ENCODE measurements at regions not wholly inside any gene's neighbourhood (a gene's known extent, or its start where the extent isn't known, plus 50 kb on each side); places are given as distances from the start of the nearest gene placed in this dataset.

DNA sequence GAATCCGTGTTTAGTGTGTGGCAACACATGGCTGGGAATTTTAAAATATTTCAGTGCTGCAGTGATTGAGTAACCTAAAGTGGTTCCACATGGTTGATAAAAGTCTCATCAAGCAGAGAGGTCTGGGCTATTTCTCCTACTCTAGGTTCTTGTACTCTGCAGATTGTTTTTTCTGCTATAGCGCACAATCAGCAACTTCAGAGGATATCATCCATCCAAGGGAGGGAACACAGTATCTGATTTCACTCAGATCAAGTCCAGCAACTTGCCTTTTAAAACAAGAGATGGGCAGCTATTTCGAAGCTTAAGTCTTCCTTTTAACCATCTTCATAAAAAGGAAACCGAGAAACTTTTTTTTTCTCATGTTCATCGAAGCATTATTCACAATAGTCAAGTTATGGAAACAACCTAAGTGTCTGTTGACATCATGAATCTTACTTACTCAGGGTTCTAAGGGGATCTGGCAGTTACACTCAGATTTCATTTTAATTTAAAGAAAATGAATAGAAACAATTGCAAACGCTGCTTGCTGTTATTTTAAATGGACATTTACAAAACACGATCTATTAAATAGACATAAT lies 172.7 kb upstream of the TRIB2 start:
- ATAC-seq: peak in 1 of 2 donors; percentile 29

GRCh38 chr2:12547566-12548170 lies 169.1 kb upstream of the TRIB2 start:
- no peak overlapping the region for H3K4me3 ChIP-seq (ENCODE audit: low read length)
- H3K27me3 ChIP-seq (ENCODE audit: control insufficient read depth, insufficient read depth): no peaks in the 10 kb centered on the region
- H3K9me3 ChIP-seq (ENCODE audit: control insufficient read depth, low read length): no peaks in the 10 kb centered on the region
- ATAC-seq (no peak), DNase-seq (no peak)
- intact Hi-C loops (cut with DNase I): loop anchor here in 1 of 4 donors (10.0 kb wide), 1 partner anchor 167 kb away; the partner anchor contains the start of gene TRIB2
- no peaks in the 10 kb centered on the region for H3K4me1 ChIP-seq (ENCODE audit: control insufficient read depth, insufficient read depth, low read length)
- no peak overlapping the region for H3K27ac ChIP-seq (ENCODE audit: low read length)
- WGBS: 84% methylated on average over 2 of the region's 2 CpGs

More for the DNA sequence above, 172.7 kb upstream of the TRIB2 start:
- no peak for DNase-seq
- 83% methylated on average over 7 of the region's 7 CpGs for WGBS
- Histone ChIP-seq H3K9me3 (ENCODE audit: control insufficient read depth, low read length) (no peaks in the 10 kb centered on the region), H3K4me1 (ENCODE audit: control insufficient read depth, insufficient read depth, low read length) (peaks cover 1% of the 10 kb centered on the region), H3K4me3 (ENCODE audit: low read length) (no peak overlapping the region), H3K27me3 (ENCODE audit: control insufficient read depth, insufficient read depth) (no peaks in the 10 kb centered on the region), H3K27ac (ENCODE audit: low read length) (no peak overlapping the region)
- intact Hi-C loops (cut with DNase I): loop anchor here in 1 of 4 donors (10.0 kb wide), 1 partner anchor 171 kb away; the partner anchor contains the start of gene TRIB2

DNA sequence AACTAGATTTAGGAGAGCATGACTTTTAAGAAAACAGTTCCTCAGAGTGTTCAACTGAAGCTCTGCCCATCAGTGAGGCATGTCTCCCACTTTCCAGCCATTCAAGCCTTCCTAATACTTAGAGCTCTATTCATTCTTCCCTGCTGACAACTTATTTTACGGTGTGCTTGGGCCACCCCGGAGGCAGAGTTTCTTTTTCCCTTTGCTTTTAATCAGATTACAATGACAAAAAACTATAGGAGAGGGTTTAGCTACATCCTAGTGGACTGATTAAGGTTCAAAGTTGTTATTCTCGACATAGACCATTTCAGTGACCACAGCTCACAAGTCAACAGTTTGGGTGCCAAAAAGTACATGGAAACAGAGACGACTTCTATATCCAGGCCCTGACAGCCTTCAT lies 167.8 kb upstream of the TRIB2 start:
- H3K4me3 ChIP-seq (ENCODE audit: low read length): no peak overlapping the region
- no peaks in the 10 kb centered on the region for H3K27me3 ChIP-seq (ENCODE audit: control insufficient read depth, insufficient read depth)
- no peaks in the 10 kb centered on the region for H3K9me3 ChIP-seq (ENCODE audit: control insufficient read depth, low read length)
- WGBS: 75% methylated on average over 4 of the region's 4 CpGs
- no peak for DNase-seq
- ATAC-seq: no peak
- intact Hi-C loops (cut with DNase I): loop anchor here in 1 of 4 donors (10.0 kb wide), 1 partner anchor 166 kb away; the partner anchor contains the start of gene TRIB2
- H3K27ac ChIP-seq (ENCODE audit: low read length): no peak overlapping the region
- no peaks in the 10 kb centered on the region for H3K4me1 ChIP-seq (ENCODE audit: control insufficient read depth, insufficient read depth, low read length)

DNA sequence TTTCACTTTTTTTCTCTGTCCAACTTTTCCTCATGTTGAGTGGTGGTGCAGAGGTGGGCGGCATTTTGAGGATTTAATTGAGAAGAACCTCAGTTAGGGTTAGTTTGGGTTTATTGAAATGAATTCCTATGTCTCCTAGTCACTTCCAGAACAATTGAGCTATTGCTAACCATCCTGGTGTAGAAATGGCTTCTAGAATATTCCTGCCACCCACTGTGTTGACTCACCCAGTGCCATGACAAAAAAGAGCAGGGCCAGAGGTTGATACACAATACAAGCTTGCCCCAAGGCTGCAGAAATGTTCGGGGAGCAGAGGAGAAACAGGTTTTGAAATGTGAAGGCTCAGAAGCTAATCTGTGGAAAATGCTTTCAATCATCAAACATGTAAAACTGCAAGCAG lies 167.1 kb upstream of the TRIB2 start:
- no peak overlapping the region for H3K27ac ChIP-seq (ENCODE audit: low read length)
- ATAC-seq: no peak

GRCh38 chr2:12552092-12552491 lies 164.6 kb upstream of the TRIB2 start:
- no peak for ATAC-seq

More for the DNA sequence above, 167.1 kb upstream of the TRIB2 start:
- H3K27me3 ChIP-seq (ENCODE audit: control insufficient read depth, insufficient read depth): no peaks in the 10 kb centered on the region
- DNase-seq: no peak
- intact Hi-C loops (cut with DNase I): loop anchor here in 1 of 4 donors (10.0 kb wide), 1 partner anchor 165 kb away; the partner anchor contains the start of gene TRIB2
- H3K4me3 ChIP-seq (ENCODE audit: low read length): no peak overlapping the region
- 85% methylated on average over 2 of the region's 2 CpGs for WGBS
- no peaks in the 10 kb centered on the region for H3K9me3 ChIP-seq (ENCODE audit: control insufficient read depth, low read length)
- no peaks in the 10 kb centered on the region for H3K4me1 ChIP-seq (ENCODE audit: control insufficient read depth, insufficient read depth, low read length)

DNA sequence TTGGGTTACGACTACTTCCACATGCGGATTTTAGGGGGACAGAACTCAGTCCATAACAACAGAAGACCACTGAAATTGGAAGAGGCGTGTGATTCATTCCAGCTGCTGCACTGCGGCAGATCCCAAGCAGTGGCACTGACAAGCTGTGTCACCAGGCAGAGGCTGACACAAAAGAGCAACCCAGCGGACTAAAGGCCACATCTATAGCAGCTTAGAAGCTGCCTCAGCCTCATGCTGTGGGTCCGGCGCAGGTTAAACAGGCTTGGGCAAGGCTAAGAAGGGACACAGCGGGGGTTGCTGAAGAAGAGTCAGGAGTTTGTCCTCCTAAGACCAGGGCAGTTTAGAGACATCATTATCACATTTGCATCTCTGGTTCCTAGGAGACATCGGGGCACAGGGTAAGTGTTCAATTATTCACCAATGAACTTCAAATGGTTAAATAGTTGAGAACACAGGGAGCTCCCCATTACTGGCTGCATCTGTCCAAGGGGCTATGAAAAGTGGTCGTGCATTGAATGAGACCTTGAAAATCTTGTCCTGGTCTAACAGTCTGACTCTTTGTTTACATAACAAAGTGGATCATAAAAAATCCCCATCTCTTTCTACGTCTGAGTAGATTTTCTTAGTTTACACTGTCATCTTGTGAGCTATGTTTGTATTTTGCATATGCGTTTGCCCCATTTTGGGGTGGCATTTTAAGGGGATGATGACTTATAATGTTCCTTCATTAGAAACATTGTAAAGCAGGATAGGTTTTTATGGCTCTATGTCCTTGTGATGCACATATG lies 162.3 kb upstream of the TRIB2 start:
- Histone ChIP-seq H3K4me3 (ENCODE audit: low read length) (no peak overlapping the region), H3K9me3 (ENCODE audit: control insufficient read depth, low read length) (no peaks in the 10 kb centered on the region), H3K27ac (ENCODE audit: low read length) (no peak overlapping the region), H3K27me3 (ENCODE audit: control insufficient read depth, insufficient read depth) (no peaks in the 10 kb centered on the region), H3K4me1 (ENCODE audit: control insufficient read depth, insufficient read depth, low read length) (peaks cover 2% of the 10 kb centered on the region)
- 89% methylated on average over 12 of the region's 12 CpGs for WGBS
- ATAC-seq (no peak), DNase-seq (no peak)
- intact Hi-C loops (cut with DNase I): no loop called here

More at GRCh38 chr2:12552092-12552491, 164.6 kb upstream of the TRIB2 start:
- H3K4me1 ChIP-seq (ENCODE audit: control insufficient read depth, insufficient read depth, low read length): peaks cover 2% of the 10 kb centered on the region
- no peak overlapping the region for H3K27ac ChIP-seq (ENCODE audit: low read length)
- DNase-seq: no peak
- 92% methylated on average over 7 of the region's 7 CpGs for WGBS
- H3K4me3 ChIP-seq (ENCODE audit: low read length): no peak overlapping the region
- H3K9me3 ChIP-seq (ENCODE audit: control insufficient read depth, low read length): no peaks in the 10 kb centered on the region
- no peaks in the 10 kb centered on the region for H3K27me3 ChIP-seq (ENCODE audit: control insufficient read depth, insufficient read depth)
- intact Hi-C loops (cut with DNase I): no loop called here

- 48% methylated on average over 2 of the region's 2 CpGs for WGBS
- H3K27ac ChIP-seq (ENCODE audit: low read length): peak overlapping the region; percentile 3
- intact Hi-C loops (cut with DNase I): no loop called here
These were observed 161.6 kb upstream of the TRIB2 start for GRCh38 chr2:12555012-12555645.

GRCh38 chr2:12556762-12557161 lies 160.0 kb upstream of the TRIB2 start:
- Histone ChIP-seq H3K9me3 (ENCODE audit: control insufficient read depth, low read length) (no peaks in the 10 kb centered on the region), H3K4me1 (ENCODE audit: control insufficient read depth, insufficient read depth, low read length) (peaks cover 2% of the 10 kb centered on the region), H3K4me3 (ENCODE audit: low read length) (no peak overlapping the region), H3K27ac (ENCODE audit: low read length) (no peak overlapping the region), H3K27me3 (ENCODE audit: control insufficient read depth, insufficient read depth) (no peaks in the 10 kb centered on the region)
- intact Hi-C loops (cut with DNase I): no loop called here
- DNase-seq (no peak), ATAC-seq (no peak)
- 86% methylated on average over 5 of the region's 5 CpGs for WGBS

More at GRCh38 chr2:12555012-12555645, 161.6 kb upstream of the TRIB2 start:
- no peak overlapping the region for H3K4me3 ChIP-seq (ENCODE audit: low read length)
- H3K4me1 ChIP-seq (ENCODE audit: control insufficient read depth, insufficient read depth, low read length): peaks cover 2% of the 10 kb centered on the region
- H3K27me3 ChIP-seq (ENCODE audit: control insufficient read depth, insufficient read depth): no peaks in the 10 kb centered on the region
- DNase-seq: no peak
- H3K9me3 ChIP-seq (ENCODE audit: control insufficient read depth, low read length): no peaks in the 10 kb centered on the region
- peak; percentile 33 to 52 for ATAC-seq

DNA sequence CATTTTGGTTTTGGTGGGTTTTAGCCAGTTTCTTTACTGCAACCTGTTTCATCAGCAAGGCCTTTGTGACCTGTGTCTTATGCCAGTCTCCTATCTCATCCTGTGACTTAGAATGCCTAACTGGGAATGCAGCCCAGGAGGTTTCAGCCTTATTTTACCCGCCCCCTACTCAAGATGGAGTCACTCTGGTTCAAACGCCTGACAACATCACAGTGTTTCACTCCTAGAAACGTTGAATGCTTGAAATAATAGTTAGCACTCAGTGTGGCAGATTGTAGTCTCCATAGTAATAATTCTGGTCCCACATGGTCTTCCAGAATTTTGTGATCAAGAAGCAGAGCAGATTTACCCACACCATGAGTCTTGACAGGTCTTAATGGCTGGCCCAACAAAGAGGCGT lies 159.0 kb upstream of the TRIB2 start:
- no peak for DNase-seq
- H3K9me3 ChIP-seq (ENCODE audit: control insufficient read depth, low read length): no peaks in the 10 kb centered on the region
- no peak overlapping the region for H3K4me3 ChIP-seq (ENCODE audit: low read length)
- no peaks in the 10 kb centered on the region for H3K27me3 ChIP-seq (ENCODE audit: control insufficient read depth, insufficient read depth)
- ATAC-seq: no peak
- intact Hi-C loops (cut with DNase I): no loop called here
- peaks cover 2% of the 10 kb centered on the region for H3K4me1 ChIP-seq (ENCODE audit: control insufficient read depth, insufficient read depth, low read length)
- no peak overlapping the region for H3K27ac ChIP-seq (ENCODE audit: low read length)
- 95% methylated on average over 4 of the region's 4 CpGs for WGBS

- Histone ChIP-seq H3K4me3 (ENCODE audit: low read length) (no peak overlapping the region), H3K27ac (ENCODE audit: low read length) (no peak overlapping the region), H3K4me1 (ENCODE audit: control insufficient read depth, insufficient read depth, low read length) (peaks cover 2% of the 10 kb centered on the region), H3K9me3 (ENCODE audit: control insufficient read depth, low read length) (no peaks in the 10 kb centered on the region), H3K27me3 (ENCODE audit: control insufficient read depth, insufficient read depth) (no peaks in the 10 kb centered on the region)
- WGBS: 88% methylated on average over 2 of the region's 2 CpGs
- ATAC-seq (no peak), DNase-seq (no peak)
- intact Hi-C loops (cut with DNase I): no loop called here
These were observed 158.2 kb upstream of the TRIB2 start for GRCh38 chr2:12558519-12558918.

DNA sequence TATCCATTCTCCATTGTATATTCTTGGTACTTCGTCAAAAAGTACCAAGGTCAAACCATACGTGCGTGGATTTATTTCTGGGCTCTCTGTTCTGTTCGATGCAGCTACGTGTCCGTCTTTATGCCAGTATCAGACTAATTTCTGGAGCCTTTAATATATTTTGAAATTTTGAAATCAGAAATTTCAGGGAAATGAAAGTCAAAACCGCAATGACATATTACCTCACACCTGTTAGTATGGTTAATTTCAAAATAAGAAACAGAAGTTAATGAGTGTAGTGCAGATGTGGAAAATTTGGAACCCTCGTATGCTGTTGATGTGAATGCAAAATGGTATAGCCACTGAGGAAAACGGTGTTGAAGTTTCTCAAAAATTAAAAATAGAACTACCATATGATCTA lies 156.1 kb upstream of the TRIB2 start:
- WGBS: 92% methylated on average over 9 of the region's 9 CpGs

More for the DNA sequence above, 156.1 kb upstream of the TRIB2 start:
- Histone ChIP-seq H3K27ac (ENCODE audit: low read length) (no peak overlapping the region), H3K4me3 (ENCODE audit: low read length) (no peak overlapping the region), H3K4me1 (ENCODE audit: control insufficient read depth, insufficient read depth, low read length) (no peaks in the 10 kb centered on the region), H3K27me3 (ENCODE audit: control insufficient read depth, insufficient read depth) (no peaks in the 10 kb centered on the region), H3K9me3 (ENCODE audit: control insufficient read depth, low read length) (no peaks in the 10 kb centered on the region)
- ATAC-seq (no peak), DNase-seq (no peak)
- intact Hi-C loops (cut with DNase I): no loop called here
